PFSK-1 (cell line): ENCODE measurements at regions not wholly inside any gene's neighbourhood (a gene's known extent, or its start where the extent isn't known, plus 50 kb on each side); places are given as distances from the start of the nearest gene placed in this dataset.

Source experiments
- POLR2AphosphoS5 ChIP-seq: IDR thresholded peaks from 2 replicates; pipeline ENCODE4 v1.6.1; 2012; ENCODE audit warnings: low read depth, mild to moderate bottlenecking, control low read depth, low read length, moderate library complexity
- REST ChIP-seq, 2 experiments: IDR thresholded peaks; 2 replicates each; pipeline versions ENCODE4 v1.6.1 to v1.8.0; 2011 to 2012; ENCODE audit warnings: low read depth in 2 of 2, low read length in 2 of 2, control low read depth in 1 of 2, inconsistent platforms in 1 of 2, mild to moderate bottlenecking in 1 of 2, moderate library complexity in 1 of 2; ENCODE audit not compliant: insufficient read depth in 1 of 2
- TAF1 ChIP-seq: IDR thresholded peaks from 2 replicates; pipeline ENCODE4 v1.6.1; 2012; ENCODE audit warnings: low read length, control low read depth, borderline replicate concordance; ENCODE audit not compliant: insufficient read depth

- TF ChIP-seq REST (IDR thresholded peaks at IDR 0.05; ENCODE audit: insufficient read depth in 1 of 2, low read depth in 2 of 2, low read length in 2 of 2) (no peak), POLR2AphosphoS5 (no peak), TAF1 (no peak)
These were observed 81.1 kb upstream of the MFGE8 start for GRCh38 chr15:88994286-88994685.
